NCI-H748 (cell line): ENCODE measurements at regions not wholly inside any gene's neighbourhood (a gene's known extent, or its start where the extent isn't known, plus 50 kb on each side); places are given as distances from the start of the nearest gene placed in this dataset.
"Not testable (repeated sequence)": the region's sequence is repeated elsewhere in the genome, so short reads cannot be mapped to it uniquely, and the experiment has no call there.

ENCODE experiments used
- DNase-seq: peaks from one replicate; lab custom pipeline; 2025; ENCODE audit not compliant: unreplicated experiment; lab: John Stamatoyannopoulos, UW

DNA sequence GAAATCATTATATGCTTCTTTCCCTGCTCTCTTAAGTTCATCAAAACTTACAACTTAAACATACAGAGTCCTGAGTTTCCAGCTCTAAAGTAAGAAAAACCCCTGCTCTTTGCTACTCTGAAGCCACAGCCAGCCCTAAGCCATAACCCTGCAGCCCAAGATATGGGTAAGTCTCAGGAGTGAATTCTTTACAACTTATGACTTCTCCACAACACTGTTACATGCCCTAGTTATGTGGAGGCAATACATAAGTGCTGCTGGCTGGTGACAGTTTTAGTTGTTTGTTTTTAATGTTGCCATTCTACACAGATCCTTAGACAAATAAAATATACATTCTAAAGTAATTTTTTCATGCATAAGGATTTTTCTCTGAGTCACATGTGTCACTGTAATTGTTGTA, 100.2 kb downstream of the FBXO8 start:
- DNase-seq: no peak

GRCh38 chr4:174181827-174182226, 101.6 kb downstream of the FBXO8 start:
- DNase-seq: no peak

DNA sequence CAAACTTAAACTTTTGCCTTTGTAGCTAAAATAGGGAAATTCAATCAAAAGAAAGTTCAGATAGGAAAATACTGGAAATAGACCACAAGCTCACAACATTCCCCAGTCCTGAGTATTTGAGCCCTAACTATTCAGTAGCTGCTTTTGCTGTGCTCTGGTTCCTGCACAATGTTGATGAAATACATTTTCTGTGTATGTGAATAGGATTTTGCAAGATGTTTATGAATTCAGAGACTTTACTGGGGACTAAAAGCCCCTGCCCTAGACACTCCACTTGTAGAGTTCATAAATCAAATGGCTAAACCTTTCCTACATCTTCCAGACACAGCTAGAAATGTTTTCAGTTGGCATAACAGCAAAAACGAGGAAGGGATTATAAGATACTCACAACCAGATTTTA, 105.9 kb downstream of the FBXO8 start:
- peak; percentile 49 for DNase-seq

GRCh38 chr4:174175836-174176235, 107.6 kb downstream of the FBXO8 start:
- not testable (repeated sequence) for DNase-seq

DNA sequence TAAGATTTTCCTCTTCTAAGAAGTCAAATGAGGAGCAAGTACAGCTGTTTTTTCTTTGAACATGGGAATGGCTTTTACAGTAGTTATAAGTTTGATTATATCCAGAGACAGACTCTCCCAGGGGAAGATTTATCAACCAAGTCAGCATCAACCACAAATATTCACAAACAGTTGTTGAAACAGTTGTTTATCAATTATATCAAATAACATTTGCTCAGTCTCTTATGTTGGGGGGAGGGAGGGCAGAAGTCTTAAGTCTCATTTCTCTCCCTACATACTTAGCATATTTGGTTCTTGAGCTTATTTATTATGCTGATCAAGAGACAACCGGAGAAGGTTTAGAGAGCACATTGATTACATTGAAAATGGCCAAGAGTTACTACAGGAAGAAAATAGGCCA, 110.1 kb downstream of the FBXO8 start:
- no peak for DNase-seq

DNA sequence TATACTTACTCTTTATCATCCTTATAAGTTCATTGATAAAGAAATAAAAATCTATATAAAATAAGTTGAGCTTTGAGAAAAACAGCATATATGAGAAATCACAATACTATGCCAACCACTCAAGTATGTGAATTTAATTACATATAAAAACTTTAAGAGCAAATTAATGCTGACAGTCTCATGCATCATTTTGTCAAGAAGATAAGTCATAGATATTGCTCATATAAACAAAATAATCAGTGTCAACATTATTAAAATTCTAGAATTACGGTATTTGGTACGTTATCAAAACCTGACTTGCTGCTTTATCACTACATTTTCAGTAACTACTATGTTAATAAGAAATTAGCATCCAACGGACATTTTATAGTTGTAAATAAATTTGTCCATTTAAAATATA, 111.2 kb downstream of the FBXO8 start:
- DNase-seq: no peak

GRCh38 chr4:174170906-174171305, 112.6 kb downstream of the FBXO8 start:
- no peak for DNase-seq

DNA sequence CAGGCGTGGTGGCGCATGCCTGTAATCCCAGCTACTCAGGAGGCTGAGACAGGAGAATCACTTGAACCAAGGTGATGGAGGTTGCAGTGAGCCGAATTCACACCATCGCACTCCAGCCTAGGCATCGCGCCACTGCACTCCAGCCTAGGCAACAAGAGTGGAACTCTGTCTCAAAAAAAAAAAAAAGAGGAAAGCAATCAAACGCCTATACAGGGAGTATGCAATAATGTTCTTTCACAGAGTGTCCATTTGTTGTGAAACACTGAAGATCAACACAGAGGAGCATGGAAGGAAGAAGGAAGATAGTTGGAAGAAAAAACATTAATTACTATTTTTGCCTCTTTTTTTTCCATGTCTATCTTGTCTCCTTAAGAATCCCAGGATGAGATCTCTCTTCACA, 113.4 kb downstream of the FBXO8 start:
- DNase-seq: no peak

- DNase-seq: peak; percentile 44
Measured at GRCh38 chr4:174157106-174157607, 126.3 kb downstream of the FBXO8 start.

- peak; percentile 88 for DNase-seq
Measured at GRCh38 chr4:174156239-174156826, 127.1 kb downstream of the FBXO8 start.

DNA sequence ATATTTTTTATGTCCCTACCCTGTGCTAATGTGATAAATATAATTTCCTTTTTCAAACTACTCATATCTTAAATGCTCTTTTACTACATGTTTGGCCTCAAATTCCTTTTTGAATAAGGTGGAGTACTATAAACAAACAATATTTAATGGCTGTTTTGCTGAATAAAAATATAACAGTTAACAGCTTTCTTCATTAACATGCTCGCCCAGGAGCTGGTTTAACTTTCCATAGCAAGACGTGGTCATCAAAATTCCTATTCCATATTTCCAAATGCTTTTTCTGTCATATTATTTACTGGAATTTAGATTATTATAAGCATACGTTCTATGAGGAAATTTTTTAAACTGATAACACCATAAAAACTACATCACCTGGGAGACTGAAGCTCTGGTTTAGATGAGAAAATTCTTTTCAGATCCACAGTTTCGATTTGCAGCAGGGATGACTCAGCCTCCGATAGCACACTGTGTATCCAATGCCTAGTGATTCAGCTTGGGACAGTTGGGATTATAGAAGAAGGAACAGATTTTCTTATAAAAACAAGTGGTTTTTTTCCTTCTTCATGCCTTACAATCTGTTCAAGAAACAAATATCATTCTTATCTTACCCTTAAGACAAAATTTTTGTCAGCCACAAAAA, 129.1 kb downstream of the FBXO8 start:
- peak; percentile 80 for DNase-seq

DNA sequence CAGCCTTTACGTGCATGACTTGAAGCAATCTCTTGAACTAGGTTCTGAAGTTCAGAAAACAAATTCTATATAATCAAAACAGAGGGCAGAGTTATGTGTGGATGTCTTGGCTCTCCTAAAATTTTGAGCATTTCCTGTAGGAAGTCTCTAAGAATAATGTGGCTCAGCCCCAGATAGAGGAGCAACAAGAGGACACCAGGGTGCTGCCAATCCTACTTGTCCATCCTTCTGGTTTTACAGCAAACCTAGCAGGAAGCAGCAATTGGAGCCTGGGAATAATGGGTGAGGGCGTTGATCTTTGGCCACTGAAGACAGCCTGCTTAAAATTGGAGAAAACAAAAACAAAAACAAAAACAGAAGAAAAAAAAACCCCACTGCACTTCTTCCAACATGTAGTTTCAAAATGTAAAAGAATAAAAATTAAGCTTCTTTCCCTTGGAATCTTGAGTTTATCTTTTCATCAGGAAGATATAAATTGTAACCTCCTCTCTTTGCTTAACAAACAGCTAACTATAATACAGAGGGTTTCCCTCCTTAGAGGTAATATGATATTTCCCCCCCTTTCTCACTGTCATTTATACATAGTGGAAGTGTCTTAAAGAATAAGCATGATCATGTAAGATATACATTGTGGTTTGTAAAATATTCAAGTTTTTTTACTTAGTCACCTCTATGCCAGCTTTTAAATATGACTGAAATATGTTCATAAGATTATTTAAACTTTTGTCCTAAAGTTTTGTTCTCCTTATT, 130.6 kb downstream of the FBXO8 start:
- peak; percentile 88 for DNase-seq

DNA sequence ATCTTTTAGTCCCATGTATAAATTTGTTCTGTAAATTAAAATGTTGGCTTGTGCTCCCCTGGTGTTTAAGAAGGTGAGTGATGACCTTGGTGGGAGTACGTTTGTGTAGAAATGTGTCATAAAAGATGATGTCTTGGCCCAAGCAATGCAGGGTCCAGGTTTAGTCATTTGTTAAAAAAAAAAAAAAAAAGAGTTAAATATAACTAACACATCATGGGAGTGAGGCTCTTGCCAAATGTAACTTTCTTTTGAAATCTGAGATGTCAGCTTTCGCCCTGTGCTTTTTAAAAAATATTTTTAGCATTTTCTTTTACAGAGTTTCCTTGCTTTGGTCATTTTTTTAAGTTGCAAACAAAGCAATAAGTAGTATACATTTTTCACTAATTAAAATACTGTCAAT, 135.6 kb downstream of the FBXO8 start:
- DNase-seq: peak; percentile 9

GRCh38 chr4:174144106-174144505, 139.4 kb downstream of the FBXO8 start:
- peak; percentile 32 for DNase-seq

DNA sequence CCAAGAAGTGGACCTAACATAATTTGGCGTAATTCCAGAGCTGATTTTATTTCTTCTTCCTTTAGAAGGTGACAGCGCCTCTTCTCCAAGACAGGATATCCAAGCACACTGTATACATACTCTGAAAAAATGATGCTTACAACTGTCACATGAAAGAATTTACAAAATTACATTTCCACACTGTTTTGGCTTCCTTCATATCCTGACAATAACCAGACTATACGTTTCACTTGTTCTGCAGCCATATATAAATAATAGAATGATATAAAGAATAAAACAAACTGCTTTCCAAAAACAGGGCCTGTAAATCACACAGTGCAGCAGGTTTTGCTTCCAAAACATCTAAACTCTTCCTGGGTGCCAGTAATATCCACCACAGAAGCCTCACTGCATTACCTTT, 141.6 kb downstream of the FBXO8 start:
- DNase-seq: peak; percentile 27

DNA sequence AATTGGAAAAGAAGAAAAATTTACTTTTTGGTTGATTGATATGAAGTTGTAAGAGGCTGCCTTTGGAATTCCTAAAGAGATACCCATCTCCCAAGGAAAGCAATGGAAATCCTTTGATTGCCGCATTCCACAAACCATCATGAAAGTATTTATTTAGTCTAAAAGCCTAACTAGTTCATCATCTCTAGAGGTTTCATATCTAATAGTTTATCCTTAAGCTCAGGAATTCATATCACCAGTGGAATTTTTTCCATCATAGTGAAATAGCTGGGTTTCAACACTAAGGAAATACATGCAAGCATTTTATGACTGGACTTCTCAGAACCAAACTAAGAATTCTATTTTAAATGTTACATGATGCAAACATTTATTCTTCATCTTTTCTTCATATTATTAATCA, 144.9 kb downstream of the FBXO8 start:
- DNase-seq: no peak

DNA sequence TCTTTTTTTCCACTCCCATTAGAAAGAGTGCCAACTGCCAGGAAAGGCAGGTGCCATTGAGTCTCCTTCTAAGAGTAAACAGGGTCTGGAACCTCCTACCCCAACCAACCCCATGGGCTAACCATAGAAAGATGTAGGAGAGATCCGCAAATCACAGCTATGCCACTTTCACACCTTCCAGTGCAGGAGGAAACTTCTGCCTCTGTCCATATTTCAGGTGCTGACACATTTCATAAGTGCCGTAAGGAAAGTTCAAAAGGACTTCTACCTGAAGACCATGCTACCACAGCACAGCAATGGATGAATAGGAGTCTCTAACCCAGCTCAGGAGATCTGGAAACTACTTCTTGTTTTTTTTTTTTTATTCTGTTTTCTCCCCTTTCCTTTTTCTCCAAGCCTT, 145.8 kb downstream of the FBXO8 start:
- DNase-seq: peak; percentile 85

- peak; percentile 84 for DNase-seq
Measured at GRCh38 chr4:174135936-174136406, 147.5 kb downstream of the FBXO8 start.

- peak; percentile 50 for DNase-seq
Measured at GRCh38 chr4:174135530-174135929, 147.9 kb downstream of the FBXO8 start.

DNA sequence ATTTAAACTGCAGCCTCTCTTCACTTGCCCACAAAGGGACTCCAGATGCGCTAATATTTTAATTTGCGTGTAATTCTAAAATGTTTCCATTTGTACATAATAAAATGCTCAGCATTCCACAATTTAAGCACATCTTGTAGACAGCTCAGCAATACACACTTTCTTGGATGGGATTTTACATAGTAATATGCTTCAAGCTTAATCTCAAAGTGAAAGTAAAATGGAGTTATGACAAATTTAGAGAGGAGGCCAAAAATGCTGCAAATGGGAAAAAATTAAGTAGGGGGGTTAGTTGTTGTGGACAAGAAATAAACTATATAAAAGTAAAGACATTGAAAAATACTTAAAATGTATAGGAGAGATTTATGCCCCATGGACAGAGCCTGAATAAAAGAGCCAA, 149.1 kb downstream of the FBXO8 start:
- peak; percentile 56 for DNase-seq

DNA sequence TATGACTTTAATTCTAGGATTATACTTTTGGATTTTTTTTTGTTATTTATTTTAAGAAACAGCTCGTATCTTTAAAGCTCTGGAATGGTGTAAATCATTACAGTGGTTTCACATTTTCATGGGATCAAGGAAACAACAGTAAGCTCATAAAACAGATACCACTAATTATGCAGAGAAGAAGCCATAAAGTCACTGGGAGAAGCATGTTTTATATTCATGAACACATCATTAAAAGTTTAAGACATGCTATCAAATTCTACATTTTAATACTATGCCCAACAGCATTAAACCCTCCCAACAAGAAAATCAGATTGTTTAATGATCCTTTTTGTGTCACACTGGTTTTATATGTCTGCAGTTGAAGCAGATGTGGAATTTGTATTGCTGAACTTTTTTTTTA, 149.9 kb downstream of the FBXO8 start:
- peak; percentile 36 for DNase-seq

- DNase-seq: no peak
Measured at GRCh38 chr4:174131901-174132300, 151.6 kb downstream of the FBXO8 start.
